Adipocyte (in vitro differentiated cells): ENCODE measurements at regions not wholly inside any gene's neighbourhood (a gene's known extent, or its start where the extent isn't known, plus 50 kb on each side); places are given as distances from the start of the nearest gene placed in this dataset.

Source experiments
- DNase-seq: peaks from one replicate; pipeline ENCODE4 v3.0.0-alpha.2; 2015; ENCODE audit warnings: low read depth
- H3K27me3 ChIP-seq: replicated peaks from 2 replicates; pipeline ENCODE4 v1.7.0; 2013; ENCODE audit warnings: mild to moderate bottlenecking, low read length, moderate library complexity; ENCODE audit not compliant: control insufficient read depth, insufficient read depth
- H3K36me3 ChIP-seq: 2 replicates; pipeline ENCODE4 v1.7.0; 2013; ENCODE audit warnings: low read length, mild to moderate bottlenecking, moderate library complexity; ENCODE audit not compliant: control insufficient read depth, insufficient read depth, severe bottlenecking
- H3K4me1 ChIP-seq: 2 replicates; pipeline ENCODE4 v1.7.0; 2013; ENCODE audit warnings: mild to moderate bottlenecking, low read length, moderate library complexity; ENCODE audit not compliant: control insufficient read depth, insufficient read depth
- H3K4me3 ChIP-seq: 2 replicates; pipeline ENCODE4 v1.7.0; 2013; ENCODE audit warnings: mild to moderate bottlenecking, low read length, moderate library complexity
- H3K9ac ChIP-seq: 2 replicates; pipeline ENCODE4 v1.7.0; 2013; ENCODE audit warnings: mild to moderate bottlenecking, low read length, moderate library complexity
- H3K9me3 ChIP-seq: 2 replicates; pipeline ENCODE4 v1.7.0; 2013; ENCODE audit warnings: mild to moderate bottlenecking, low read length, moderate library complexity; ENCODE audit not compliant: control insufficient read depth

- no peaks in the 10 kb centered on the region for H3K9me3 ChIP-seq
- H3K36me3 ChIP-seq = no peaks in the 10 kb centered on the region
- no peaks in the 10 kb centered on the region for H3K27me3 ChIP-seq
- DNase-seq = no peak
- no peaks in the 10 kb centered on the region for H3K4me1 ChIP-seq
- H3K4me3 ChIP-seq = no peak overlapping the region
- no peak overlapping the region for H3K9ac ChIP-seq
These were observed 54.3 kb upstream of the MAGEB2 start for GRCh38 chrX:30161043-30161442.
